Dendritic cell treated with granulocyte-macrophage colony-stimulating factor and Interleukin-4, amounts not matched to agents 40 ng/mL and 50 ng/mL, for 4 days (primary cell): ENCODE measurements at regions not wholly inside any gene's neighbourhood (a gene's known extent, or its start where the extent isn't known, plus 50 kb on each side); places are given as distances from the start of the nearest gene placed in this dataset.

Experiments used
- H3K27ac Mint-ChIP-seq: one replicate; pipeline ENCODE4 v1.8.0; 2022; ENCODE audit warnings: mild to moderate bottlenecking, mixed read lengths
- H3K27me3 Mint-ChIP-seq: one replicate; pipeline ENCODE4 v1.8.0; 2022; ENCODE audit warnings: mild to moderate bottlenecking, mixed read lengths
- H3K36me3 Mint-ChIP-seq: one replicate; pipeline ENCODE4 v1.8.0; 2022; ENCODE audit warnings: low read depth, mixed read lengths
- H3K4me1 Mint-ChIP-seq: one replicate; pipeline ENCODE4 v1.8.0; 2022; ENCODE audit warnings: low read depth, mixed read lengths
- H3K4me3 Mint-ChIP-seq: one replicate; pipeline ENCODE4 v1.8.0; 2022; ENCODE audit warnings: mild to moderate bottlenecking, moderate library complexity, mixed read lengths
- H3K9me3 Mint-ChIP-seq: one replicate; pipeline ENCODE4 v1.8.0; 2022; ENCODE audit warnings: mixed read lengths
- intact Hi-C: fragments of 100-400 bp; cut with micrococcal nuclease; formaldehyde crosslinking; loops from one replicate; pipeline ENCODE4 v1.15.0; 2022

- Mint-ChIP-seq H3K4me3 (no peak overlapping the region), H3K27me3 (no peaks in the 10 kb centered on the region), H3K27ac (no peak overlapping the region), H3K4me1 (peaks cover 44% of the 10 kb centered on the region), H3K36me3 (peaks cover 25% of the 10 kb centered on the region), H3K9me3 (peaks cover 11% of the 10 kb centered on the region)
- intact Hi-C loops, result loop anchor here (10.0 kb wide), 1 partner anchor 397 kb away; no protein-coding TSS in a partner anchor
Measured at GRCh38 chr3:72418244-72418643, 430.0 kb downstream of the SHQ1 start.

GRCh38 chr3:72414481-72415016 is 433.7 kb downstream of the SHQ1 start:
- peaks cover 6% of the 10 kb centered on the region for H3K36me3 Mint-ChIP-seq
- H3K4me3 Mint-ChIP-seq, result no peak overlapping the region
- H3K4me1 Mint-ChIP-seq, result peaks cover 63% of the 10 kb centered on the region
- H3K9me3 Mint-ChIP-seq, result no peaks in the 10 kb centered on the region
- H3K27me3 Mint-ChIP-seq, result no peaks in the 10 kb centered on the region
- H3K27ac Mint-ChIP-seq, result no peak overlapping the region
- intact Hi-C loops, result loop anchor here (10.0 kb wide), 1 partner anchor 400 kb away; no protein-coding TSS in a partner anchor

DNA sequence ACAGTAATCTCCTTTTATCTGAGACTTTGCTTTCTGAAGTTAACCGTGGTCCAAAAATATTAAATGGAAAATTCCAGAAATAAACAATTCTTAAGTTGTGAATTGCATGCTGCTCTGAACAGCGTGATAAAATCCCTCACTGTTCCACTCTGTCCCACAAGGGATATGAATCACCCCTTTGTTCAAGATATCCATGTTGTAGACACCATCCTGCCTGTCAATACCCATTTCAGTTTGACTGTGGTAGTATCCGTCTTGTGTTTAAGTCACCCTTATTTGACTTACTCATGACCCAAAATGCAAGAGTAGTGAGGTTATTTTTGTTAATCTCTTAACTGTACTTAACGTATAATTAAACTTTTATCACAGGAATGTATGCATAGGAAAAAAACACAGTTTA is 435.0 kb downstream of the SHQ1 start:
- Mint-ChIP-seq H3K4me1 (peaks cover 66% of the 10 kb centered on the region), H3K27me3 (no peaks in the 10 kb centered on the region), H3K4me3 (no peak overlapping the region), H3K9me3 (no peaks in the 10 kb centered on the region), H3K27ac (no peak overlapping the region), H3K36me3 (peaks cover 16% of the 10 kb centered on the region)
- intact Hi-C loops, result loop anchor here (10.0 kb wide), 1 partner anchor 402 kb away; no protein-coding TSS in a partner anchor

DNA sequence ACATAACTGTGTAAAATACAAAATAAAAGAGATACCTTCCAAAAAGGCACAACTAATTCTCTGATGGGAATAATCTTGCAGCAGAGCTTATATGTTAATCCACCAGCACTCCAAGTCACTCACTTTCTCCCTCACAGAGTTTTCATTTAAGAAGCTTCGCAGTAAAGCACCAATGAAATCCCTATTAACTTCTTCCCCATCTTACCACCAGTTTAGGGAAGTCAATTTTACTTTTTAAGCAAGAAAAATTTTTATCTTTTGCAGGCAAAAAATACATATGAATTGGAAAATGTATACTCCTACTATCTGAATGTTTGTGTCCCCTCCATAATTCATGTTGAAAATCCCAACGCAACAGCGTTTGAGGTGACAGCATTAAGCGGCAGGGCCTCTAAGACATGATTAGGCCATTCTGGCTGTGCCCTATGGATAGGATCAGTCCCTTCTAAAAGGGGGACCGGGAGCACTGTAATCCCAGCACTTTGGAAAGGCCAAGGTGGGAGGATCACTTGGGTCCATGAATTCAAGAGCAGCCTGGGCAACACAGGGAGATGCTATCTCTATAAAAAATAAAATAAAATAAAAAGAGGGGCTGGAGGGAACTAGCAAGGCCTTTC is 435.8 kb downstream of the SHQ1 start:
- Mint-ChIP-seq H3K27ac (no peak overlapping the region), H3K9me3 (no peaks in the 10 kb centered on the region), H3K36me3 (peaks cover 16% of the 10 kb centered on the region), H3K27me3 (no peaks in the 10 kb centered on the region), H3K4me3 (no peak overlapping the region), H3K4me1 (peaks cover 71% of the 10 kb centered on the region)
- intact Hi-C loops, result loop anchor here (10.0 kb wide), 1 partner anchor 402 kb away; no protein-coding TSS in a partner anchor

GRCh38 chr3:72411843-72412242 is 436.4 kb downstream of the SHQ1 start:
- no peak overlapping the region for H3K27ac Mint-ChIP-seq
- no peak overlapping the region for H3K4me3 Mint-ChIP-seq
- intact Hi-C loops, result loop anchor here (10.0 kb wide), 1 partner anchor 403 kb away; no protein-coding TSS in a partner anchor
- peaks cover 16% of the 10 kb centered on the region for H3K36me3 Mint-ChIP-seq
- H3K9me3 Mint-ChIP-seq, result no peaks in the 10 kb centered on the region
- H3K27me3 Mint-ChIP-seq, result no peaks in the 10 kb centered on the region
- peaks cover 77% of the 10 kb centered on the region for H3K4me1 Mint-ChIP-seq

GRCh38 chr3:72411126-72411525 is 437.1 kb downstream of the SHQ1 start:
- intact Hi-C loops, result loop anchor here (10.0 kb wide), 1 partner anchor 404 kb away; no protein-coding TSS in a partner anchor
- no peaks in the 10 kb centered on the region for H3K27me3 Mint-ChIP-seq
- H3K4me3 Mint-ChIP-seq, result no peak overlapping the region
- no peaks in the 10 kb centered on the region for H3K9me3 Mint-ChIP-seq
- peaks cover 10% of the 10 kb centered on the region for H3K36me3 Mint-ChIP-seq
- H3K27ac Mint-ChIP-seq, result no peak overlapping the region
- H3K4me1 Mint-ChIP-seq, result peaks cover 79% of the 10 kb centered on the region

DNA sequence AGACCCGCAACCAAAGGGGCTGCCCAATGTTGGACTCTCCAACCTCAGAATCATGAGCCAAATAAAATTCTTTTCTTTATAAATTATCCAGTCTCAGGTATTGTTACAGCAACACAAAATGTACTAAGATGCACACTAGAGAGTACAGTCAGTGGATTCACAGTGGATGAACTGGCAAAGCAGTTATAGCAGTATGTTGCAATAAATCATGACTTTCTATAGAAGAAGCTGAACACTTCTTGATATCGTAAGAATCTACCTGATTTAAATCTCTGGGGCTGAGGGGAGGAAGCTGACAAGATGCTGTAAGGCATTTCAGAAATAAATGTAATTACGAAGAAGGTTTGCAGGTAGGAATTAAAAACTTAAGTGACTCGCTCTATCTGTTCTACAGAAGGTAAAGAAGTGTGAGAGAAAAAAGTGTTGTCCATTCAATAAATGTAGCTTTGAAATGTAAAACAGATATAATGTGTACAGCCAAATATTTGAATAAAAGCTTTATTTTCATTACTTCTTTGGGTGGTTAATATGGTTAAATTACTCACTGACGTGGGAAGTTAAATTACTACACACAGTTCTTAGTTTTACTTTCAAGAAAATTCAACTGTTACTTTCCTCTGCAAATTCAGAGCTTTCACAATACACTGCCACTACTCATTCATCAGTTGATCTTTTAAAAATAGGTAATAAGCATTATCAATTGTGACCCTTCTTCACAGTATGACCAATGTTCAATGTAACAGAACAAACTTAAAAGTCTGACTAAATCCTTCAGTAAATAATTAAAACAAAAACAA is 439.1 kb downstream of the SHQ1 start:
- Mint-ChIP-seq H3K4me1 (peaks cover 83% of the 10 kb centered on the region), H3K27ac (peak overlapping the region; percentile 23), H3K9me3 (no peaks in the 10 kb centered on the region), H3K27me3 (no peaks in the 10 kb centered on the region), H3K4me3 (no peak overlapping the region), H3K36me3 (peaks cover 10% of the 10 kb centered on the region)
- intact Hi-C loops, result no loop called here

GRCh38 chr3:72407766-72408165 is 440.5 kb downstream of the SHQ1 start:
- Mint-ChIP-seq H3K4me3 (no peak overlapping the region), H3K4me1 (peaks cover 85% of the 10 kb centered on the region)

GRCh38 chr3:72405943-72406566 is 442.2 kb downstream of the SHQ1 start:
- intact Hi-C loops, result no loop called here
- H3K4me1 Mint-ChIP-seq, result peaks cover 69% of the 10 kb centered on the region
- no peaks in the 10 kb centered on the region for H3K27me3 Mint-ChIP-seq
- H3K4me3 Mint-ChIP-seq, result no peak overlapping the region
- peak overlapping the region; percentile 11 for H3K27ac Mint-ChIP-seq
- H3K9me3 Mint-ChIP-seq, result no peaks in the 10 kb centered on the region
- peaks cover 10% of the 10 kb centered on the region for H3K36me3 Mint-ChIP-seq

More at GRCh38 chr3:72407766-72408165, 440.5 kb downstream of the SHQ1 start:
- no peaks in the 10 kb centered on the region for H3K9me3 Mint-ChIP-seq
- intact Hi-C loops, result no loop called here
- peaks cover 10% of the 10 kb centered on the region for H3K36me3 Mint-ChIP-seq
- no peaks in the 10 kb centered on the region for H3K27me3 Mint-ChIP-seq
- no peak overlapping the region for H3K27ac Mint-ChIP-seq

GRCh38 chr3:72401005-72401545 is 447.2 kb downstream of the SHQ1 start:
- H3K27me3 Mint-ChIP-seq, result no peaks in the 10 kb centered on the region
- no peaks in the 10 kb centered on the region for H3K9me3 Mint-ChIP-seq
- H3K4me1 Mint-ChIP-seq, result peaks cover 38% of the 10 kb centered on the region
- intact Hi-C loops, result no loop called here
- H3K4me3 Mint-ChIP-seq, result no peak overlapping the region
- no peak overlapping the region for H3K27ac Mint-ChIP-seq
- peaks cover 6% of the 10 kb centered on the region for H3K36me3 Mint-ChIP-seq

- Mint-ChIP-seq H3K27me3 (no peaks in the 10 kb centered on the region), H3K27ac (no peak overlapping the region), H3K4me1 (peaks cover 25% of the 10 kb centered on the region), H3K4me3 (no peak overlapping the region), H3K9me3 (no peaks in the 10 kb centered on the region), H3K36me3 (peaks cover 6% of the 10 kb centered on the region)
- intact Hi-C loops, result no loop called here
Measured at GRCh38 chr3:72398781-72399180, 449.5 kb downstream of the SHQ1 start.

DNA sequence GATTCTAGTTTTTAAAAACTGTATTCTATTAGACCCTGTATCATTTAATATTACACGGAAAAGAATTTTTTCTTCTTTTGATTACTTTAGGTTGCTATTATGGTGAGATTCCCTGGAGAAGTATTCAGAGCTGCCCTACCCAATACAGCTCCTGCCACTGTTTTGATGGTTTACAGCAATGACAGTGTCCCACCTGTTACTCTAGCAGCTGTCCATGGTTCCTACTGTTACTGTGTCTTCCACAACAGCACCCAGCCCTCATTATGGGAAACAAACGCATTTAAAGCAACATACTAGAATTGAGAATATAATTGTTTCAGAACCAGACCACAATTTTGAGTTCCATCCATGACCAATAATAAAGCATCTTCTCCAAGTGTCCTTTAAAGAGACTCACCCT is 450.7 kb downstream of the SHQ1 start:
- Mint-ChIP-seq H3K27ac (no peak overlapping the region), H3K27me3 (no peaks in the 10 kb centered on the region), H3K4me3 (no peak overlapping the region), H3K36me3 (peaks cover 6% of the 10 kb centered on the region), H3K9me3 (no peaks in the 10 kb centered on the region), H3K4me1 (peaks cover 27% of the 10 kb centered on the region)
- intact Hi-C loops, result no loop called here

DNA sequence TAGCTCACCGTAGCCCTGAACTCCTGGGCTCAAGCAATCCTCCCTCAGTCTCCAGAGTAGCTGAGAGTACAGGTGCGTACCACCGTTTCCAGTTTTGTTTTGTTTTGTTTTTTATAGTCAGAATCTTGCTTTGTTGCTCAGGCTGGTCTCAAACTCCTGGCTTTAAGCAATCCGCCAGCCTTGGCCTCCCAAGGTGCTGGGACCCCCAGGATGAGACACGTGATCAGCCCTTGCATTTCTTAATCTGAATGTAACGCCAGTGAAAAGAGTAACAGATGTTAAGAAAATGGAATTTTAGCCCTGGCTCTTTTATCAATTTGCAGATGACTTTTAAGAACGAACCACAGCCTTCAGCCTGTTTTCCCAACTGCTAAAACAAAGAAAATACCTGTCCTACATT is 451.3 kb downstream of the SHQ1 start:
- no peak overlapping the region for H3K27ac Mint-ChIP-seq
- H3K36me3 Mint-ChIP-seq, result peaks cover 6% of the 10 kb centered on the region
- H3K27me3 Mint-ChIP-seq, result no peaks in the 10 kb centered on the region
- intact Hi-C loops, result no loop called here
- H3K4me1 Mint-ChIP-seq, result peaks cover 27% of the 10 kb centered on the region
- H3K9me3 Mint-ChIP-seq, result no peaks in the 10 kb centered on the region
- H3K4me3 Mint-ChIP-seq, result no peak overlapping the region
